ENCODE measurements at regions not wholly inside any gene's neighbourhood (a gene's known extent, or its start where the extent isn't known, plus 50 kb on each side); places are given as distances from the start of the nearest gene placed in this dataset.

- H3K36me3 ChIP-seq = no peaks in the 10 kb centered on the region
- H3K27me3 ChIP-seq = no peaks in the 10 kb centered on the region
- H3K27ac ChIP-seq = no peak overlapping the region
- 71 to 88% (median 83%) methylated on average over 5 of the region's 5 CpGs for WGBS, 5 donors
- H3K4me3 ChIP-seq = no peak overlapping the region
- intact Hi-C loops (cut with DNase I; ENCODE audit: low total_unique reads) = no loop called here
- peaks cover 0 to 18% (median 0%) of the 10 kb centered on the region in 4 donors for H3K4me1 ChIP-seq
- H3K9me3 ChIP-seq = no peaks in the 10 kb centered on the region
- no peak for DNase-seq
- TF ChIP-seq POLR2A (IDR thresholded peaks at IDR 0.05) (no peak), POLR2AphosphoS5 (IDR thresholded peaks at IDR 0.05) (no peak)
- TF ChIP-seq, protein P1, sequence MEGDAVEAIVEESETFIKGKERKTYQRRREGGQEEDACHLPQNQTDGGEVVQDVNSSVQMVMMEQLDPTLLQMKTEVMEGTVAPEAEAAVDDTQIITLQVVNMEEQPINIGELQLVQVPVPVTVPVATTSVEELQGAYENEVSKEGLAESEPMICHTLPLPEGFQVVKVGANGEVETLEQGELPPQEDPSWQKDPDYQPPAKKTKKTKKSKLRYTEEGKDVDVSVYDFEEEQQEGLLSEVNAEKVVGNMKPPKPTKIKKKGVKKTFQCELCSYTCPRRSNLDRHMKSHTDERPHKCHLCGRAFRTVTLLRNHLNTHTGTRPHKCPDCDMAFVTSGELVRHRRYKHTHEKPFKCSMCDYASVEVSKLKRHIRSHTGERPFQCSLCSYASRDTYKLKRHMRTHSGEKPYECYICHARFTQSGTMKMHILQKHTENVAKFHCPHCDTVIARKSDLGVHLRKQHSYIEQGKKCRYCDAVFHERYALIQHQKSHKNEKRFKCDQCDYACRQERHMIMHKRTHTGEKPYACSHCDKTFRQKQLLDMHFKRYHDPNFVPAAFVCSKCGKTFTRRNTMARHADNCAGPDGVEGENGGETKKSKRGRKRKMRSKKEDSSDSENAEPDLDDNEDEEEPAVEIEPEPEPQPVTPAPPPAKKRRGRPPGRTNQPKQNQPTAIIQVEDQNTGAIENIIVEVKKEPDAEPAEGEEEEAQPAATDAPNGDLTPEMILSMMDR (IDR thresholded peaks at IDR 0.05) = no peak
These were observed 485.9 kb upstream of the KLF4 start for GRCh38 chr9:107975426-107976010.

GRCh38 chr9:107973451-107973850 lies 483.9 kb upstream of the KLF4 start:
- Histone ChIP-seq H3K4me1 (peaks cover 0 to 19% (median 0%) of the 10 kb centered on the region in 4 donors), H3K36me3 (no peaks in the 10 kb centered on the region), H3K9me3 (no peaks in the 10 kb centered on the region), H3K4me3 (no peak overlapping the region), H3K27me3 (no peaks in the 10 kb centered on the region), H3K27ac (no peak overlapping the region)
- intact Hi-C loops (cut with DNase I; ENCODE audit: low total_unique reads) = no loop called here
- DNase-seq = no peak
- no peak for TF ChIP-seq POLR2A (IDR thresholded peaks at IDR 0.05)
- no peak for TF ChIP-seq EP300 (IDR thresholded peaks at IDR 0.05)
- TF ChIP-seq, protein P1 (IDR thresholded peaks at IDR 0.05) = no peak
- TF ChIP-seq POLR2AphosphoS5 (IDR thresholded peaks at IDR 0.05) = no peak
- whole genome bisulfite sequencing, 5 donors = 86 to 97% (median 91%) methylated on average over 1 of the region's 1 CpG

GRCh38 chr9:107972346-107972745 lies 482.8 kb upstream of the KLF4 start:
- Histone ChIP-seq H3K27me3 (no peaks in the 10 kb centered on the region), H3K4me1 (peaks cover 0 to 19% (median 0%) of the 10 kb centered on the region in 4 donors), H3K36me3 (no peaks in the 10 kb centered on the region), H3K9me3 (no peaks in the 10 kb centered on the region), H3K27ac (peak overlapping the region in 1 of 5 donors; percentile 76), H3K4me3 (no peak overlapping the region)
- no peak for TF ChIP-seq POLR2AphosphoS5 (IDR thresholded peaks at IDR 0.05)
- TF ChIP-seq, protein P1 (IDR thresholded peaks at IDR 0.05) = no peak
- no peak for TF ChIP-seq POLR2A (IDR thresholded peaks at IDR 0.05)
- TF ChIP-seq EP300 (IDR thresholded peaks at IDR 0.05) = no peak
- intact Hi-C loops (cut with DNase I; ENCODE audit: low total_unique reads) = no loop called here
- peak in 1 of 2 donors; percentile 40 for DNase-seq
- WGBS, 5 donors = 59 to 75% (median 66%) methylated on average over 7 of the region's 7 CpGs

DNA sequence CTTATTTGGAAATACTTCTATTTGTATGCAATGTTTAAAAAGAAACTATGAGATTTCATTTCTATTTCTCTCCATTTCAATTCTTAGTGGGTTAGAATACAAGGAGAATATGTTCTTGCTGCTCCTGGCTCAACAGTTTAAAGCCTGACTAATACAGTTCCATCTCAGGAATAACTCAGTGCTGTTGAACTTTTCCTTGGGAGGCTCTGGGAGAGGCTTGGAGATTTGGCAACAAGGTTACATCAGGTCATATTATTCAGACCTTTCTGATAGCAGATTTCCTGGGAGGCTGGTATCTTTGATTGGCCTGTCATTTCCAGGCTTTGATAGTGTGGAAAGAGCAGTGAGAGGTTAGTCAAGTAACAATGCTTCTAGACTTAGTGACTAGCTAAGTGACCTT lies 481.7 kb upstream of the KLF4 start:
- TF ChIP-seq, protein P1 (IDR thresholded peaks at IDR 0.05) = no peak
- TF ChIP-seq POLR2AphosphoS5 (IDR thresholded peaks at IDR 0.05) = peak in 1 of 3 donors; percentile 39
- Histone ChIP-seq H3K4me3 (no peak overlapping the region), H3K27me3 (no peaks in the 10 kb centered on the region), H3K36me3 (no peaks in the 10 kb centered on the region), H3K9me3 (no peaks in the 10 kb centered on the region), H3K27ac (peak overlapping the region in 3 of 5 donors; percentile 23 to 76 (median 40)), H3K4me1 (peaks cover 0 to 10% (median 0%) of the 10 kb centered on the region in 4 donors)
- no peak for DNase-seq
- intact Hi-C loops (cut with DNase I; ENCODE audit: low total_unique reads) = no loop called here
